ENCODE measurements at regions not wholly inside any gene's neighbourhood (a gene's known extent, or its start where the extent isn't known, plus 50 kb on each side); places are given as distances from the start of the nearest gene placed in this dataset.

GRCh38 chr15:62739082-62739481, 303.5 kb upstream of the TPM1 start:
- Histone ChIP-seq H3K27ac (ENCODE audit: low read length) (no peak overlapping the region), H3K27me3 (ENCODE audit: low read depth, low read length) (no peaks in the 10 kb centered on the region), H4K20me1 (ENCODE audit: insufficient read depth, low read length) (no peaks in the 10 kb centered on the region), H3K4me1 (ENCODE audit: low read length) (peaks cover 15% of the 10 kb centered on the region), H3K4me2 (ENCODE audit: low read length) (no peak overlapping the region), H2AFZ (ENCODE audit: low read depth, low read length) (no peak overlapping the region), H3K79me2 (ENCODE audit: low read length) (no peaks in the 10 kb centered on the region), H3K9me3 (ENCODE audit: insufficient read depth, low read length) (no peaks in the 10 kb centered on the region), H3K4me3 (ENCODE audit: low read length) (no peak overlapping the region), H3K36me3 (replicated peaks; ENCODE audit: low read depth, low read length) (no peaks in the 10 kb centered on the region), H3K9ac (ENCODE audit: low read length) (no peak overlapping the region)
- TF ChIP-seq CTCF (IDR thresholded peaks at IDR 0.05; ENCODE audit: low read depth, low read length) = no peak

- Histone ChIP-seq H3K9ac (ENCODE audit: low read length) (no peak overlapping the region), H3K27ac (ENCODE audit: low read length) (no peak overlapping the region), H3K4me2 (ENCODE audit: low read length) (no peak overlapping the region)
Observed at GRCh38 chr15:62739507-62739906, 303.0 kb upstream of the TPM1 start.

GRCh38 chr15:62740141-62741004, 302.2 kb upstream of the TPM1 start:
- Histone ChIP-seq H3K4me1 (ENCODE audit: low read length) (0 out of 2 replicates have a peak, but pooled peaks cover 3% of the 10 kb centered on the region), H3K4me3 (ENCODE audit: low read length) (no peak overlapping the region), H3K79me2 (ENCODE audit: low read length) (no peaks in the 10 kb centered on the region), H3K9ac (ENCODE audit: low read length) (no peak overlapping the region), H3K36me3 (replicated peaks; ENCODE audit: low read depth, low read length) (no peaks in the 10 kb centered on the region), H3K27me3 (ENCODE audit: low read depth, low read length) (no peaks in the 10 kb centered on the region), H3K4me2 (ENCODE audit: low read length) (no peak overlapping the region), H3K9me3 (ENCODE audit: insufficient read depth, low read length) (no peaks in the 10 kb centered on the region), H2AFZ (ENCODE audit: low read depth, low read length) (no peak overlapping the region), H4K20me1 (ENCODE audit: insufficient read depth, low read length) (no peaks in the 10 kb centered on the region), H3K27ac (ENCODE audit: low read length) (no peak overlapping the region)
- TF ChIP-seq CTCF (IDR thresholded peaks at IDR 0.05; ENCODE audit: low read depth, low read length) (no peak), EZH2phosphoT487 (IDR thresholded peaks at IDR 0.05; ENCODE audit: low read depth) (no peak)

More at GRCh38 chr15:62739507-62739906, 303.0 kb upstream of the TPM1 start:
- Histone ChIP-seq H3K36me3 (replicated peaks; ENCODE audit: low read depth, low read length) (no peaks in the 10 kb centered on the region), H3K27me3 (ENCODE audit: low read depth, low read length) (no peaks in the 10 kb centered on the region), H3K4me3 (ENCODE audit: low read length) (no peak overlapping the region), H2AFZ (ENCODE audit: low read depth, low read length) (no peak overlapping the region), H4K20me1 (ENCODE audit: insufficient read depth, low read length) (no peaks in the 10 kb centered on the region), H3K79me2 (ENCODE audit: low read length) (no peaks in the 10 kb centered on the region), H3K9me3 (ENCODE audit: insufficient read depth, low read length) (no peaks in the 10 kb centered on the region), H3K4me1 (ENCODE audit: low read length) (peaks cover 11% of the 10 kb centered on the region)
- TF ChIP-seq CTCF (IDR thresholded peaks at IDR 0.05; ENCODE audit: low read depth, low read length) (no peak), EZH2phosphoT487 (IDR thresholded peaks at IDR 0.05; ENCODE audit: low read depth) (no peak)

GRCh38 chr15:62741106-62741505, 301.4 kb upstream of the TPM1 start:
- Histone ChIP-seq H3K4me1 (ENCODE audit: low read length) (0 out of 2 replicates have a peak, but pooled peaks cover 3% of the 10 kb centered on the region), H3K4me3 (ENCODE audit: low read length) (no peak overlapping the region), H3K36me3 (replicated peaks; ENCODE audit: low read depth, low read length) (no peaks in the 10 kb centered on the region), H3K9ac (ENCODE audit: low read length) (no peak overlapping the region), H3K27ac (ENCODE audit: low read length) (no peak overlapping the region), H4K20me1 (ENCODE audit: insufficient read depth, low read length) (no peaks in the 10 kb centered on the region), H3K9me3 (ENCODE audit: insufficient read depth, low read length) (no peaks in the 10 kb centered on the region), H3K79me2 (ENCODE audit: low read length) (no peaks in the 10 kb centered on the region), H3K4me2 (ENCODE audit: low read length) (no peak overlapping the region), H2AFZ (ENCODE audit: low read depth, low read length) (no peak overlapping the region), H3K27me3 (ENCODE audit: low read depth, low read length) (no peaks in the 10 kb centered on the region)
- TF ChIP-seq CTCF (IDR thresholded peaks at IDR 0.05; ENCODE audit: low read depth, low read length) (no peak), EZH2phosphoT487 (IDR thresholded peaks at IDR 0.05; ENCODE audit: low read depth) (no peak)

All from OCI-LY3 (cell line).